ENCODE measurements at regions not wholly inside any gene's neighbourhood (a gene's known extent, or its start where the extent isn't known, plus 50 kb on each side); places are given as distances from the start of the nearest gene placed in this dataset.

DNA sequence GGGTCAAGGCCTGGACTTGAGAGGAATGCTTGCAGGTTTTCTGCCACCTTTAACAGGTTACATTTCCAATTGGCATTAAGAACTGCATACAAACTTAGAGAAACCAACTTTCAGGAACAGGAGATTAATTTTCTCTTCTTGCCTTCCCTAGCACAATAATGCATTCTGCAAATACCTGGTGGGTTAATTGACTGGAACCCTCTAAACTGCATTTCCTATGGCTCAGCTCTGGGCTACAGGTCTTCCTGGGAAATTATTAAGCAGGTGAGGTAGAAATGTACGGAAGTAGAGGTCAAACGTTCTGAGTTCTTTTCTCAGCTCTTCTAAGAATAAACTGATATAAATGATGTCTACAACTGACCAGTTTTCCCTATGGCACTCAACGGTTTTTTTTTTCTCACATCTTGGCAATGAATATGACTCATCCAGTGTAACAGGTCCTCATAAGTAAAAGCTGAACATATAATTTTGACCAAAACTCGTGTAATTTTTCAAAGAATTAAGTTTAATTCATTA, 144.9 kb upstream of the PELI2 start:
- TF ChIP-seq, protein P1, sequence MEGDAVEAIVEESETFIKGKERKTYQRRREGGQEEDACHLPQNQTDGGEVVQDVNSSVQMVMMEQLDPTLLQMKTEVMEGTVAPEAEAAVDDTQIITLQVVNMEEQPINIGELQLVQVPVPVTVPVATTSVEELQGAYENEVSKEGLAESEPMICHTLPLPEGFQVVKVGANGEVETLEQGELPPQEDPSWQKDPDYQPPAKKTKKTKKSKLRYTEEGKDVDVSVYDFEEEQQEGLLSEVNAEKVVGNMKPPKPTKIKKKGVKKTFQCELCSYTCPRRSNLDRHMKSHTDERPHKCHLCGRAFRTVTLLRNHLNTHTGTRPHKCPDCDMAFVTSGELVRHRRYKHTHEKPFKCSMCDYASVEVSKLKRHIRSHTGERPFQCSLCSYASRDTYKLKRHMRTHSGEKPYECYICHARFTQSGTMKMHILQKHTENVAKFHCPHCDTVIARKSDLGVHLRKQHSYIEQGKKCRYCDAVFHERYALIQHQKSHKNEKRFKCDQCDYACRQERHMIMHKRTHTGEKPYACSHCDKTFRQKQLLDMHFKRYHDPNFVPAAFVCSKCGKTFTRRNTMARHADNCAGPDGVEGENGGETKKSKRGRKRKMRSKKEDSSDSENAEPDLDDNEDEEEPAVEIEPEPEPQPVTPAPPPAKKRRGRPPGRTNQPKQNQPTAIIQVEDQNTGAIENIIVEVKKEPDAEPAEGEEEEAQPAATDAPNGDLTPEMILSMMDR (IDR thresholded peaks at IDR 0.05): no peak
- no peak for TF ChIP-seq POLR2A (IDR thresholded peaks at IDR 0.05)

Data from adrenal gland (tissue), 5 donors.